HCT116 (cell line): ENCODE measurements at regions not wholly inside any gene's neighbourhood (a gene's known extent, or its start where the extent isn't known, plus 50 kb on each side); places are given as distances from the start of the nearest gene placed in this dataset.

Experiments
- ATAC-seq: fragments of 200-7000 bp; cut with Tn5 transposase; 2 replicates; pipeline ENCODE4 v1.9.1; 2020; ENCODE audit warnings: mild to moderate bottlenecking, moderate library complexity
- BruUV-seq: library from RNA; stranded (reverse); fragments of 400-500 nt; replicated peaks from 2 replicates; lab custom pipeline; 2021; lab: Mats Ljungman, UMichigan
- CTCF ChIA-PET: fragments of 300-600 bp; sonication (Branson Sonifier 250); formaldehyde crosslinking; loops from one replicate; lab custom pipeline; 2021; ENCODE audit warnings: antibody characterized with exemption; lab: Charles Lee
- POLR2A ChIA-PET: fragments of 300-600, 350-600 bp; sonication (Branson Sonifier 250); formaldehyde crosslinking; loops from one replicate; lab custom pipeline; 2021; ENCODE audit warnings: antibody characterized with exemption; lab: Charles Lee
- RAD21 ChIA-PET, 2 experiments: fragments of 300-600 bp; sonication (Branson Sonifier 250); formaldehyde crosslinking; loops; one replicate each; lab custom pipeline; 2023; ENCODE audit warnings: low total read pairs in 2 of 2; ENCODE audit not compliant: uncharacterized antibody in 2 of 2, unreplicated experiment in 2 of 2, low non-redundant PET in 1 of 2; lab: Charles Lee
- DNase-seq: peaks from one replicate; pipeline ENCODE4 v3.0.0-alpha.2; 2010; ENCODE audit warnings: low read depth, low spot score
- H2AFZ ChIP-seq: fragments of 200-600 bp; shearing (Covaris generic), sonication (generic); 2 replicates; pipeline ENCODE4 v1.6.1; 2017; ENCODE audit warnings: low read depth, mixed run types, mixed read lengths, antibody characterized with exemption, low read length; ENCODE audit not compliant: poor library complexity, severe bottlenecking
- H3K27ac ChIP-seq: 2 replicates; pipeline ENCODE4 v1.5.1; 2012; ENCODE audit warnings: low read depth, low read length
- H3K27me3 ChIP-seq: fragments of 200-600 bp; sonication (generic); 2 replicates; pipeline ENCODE4 v1.6.1; 2016; ENCODE audit warnings: mixed run types, low read length, mixed read lengths; ENCODE audit not compliant: insufficient read depth
- H3K36me3 ChIP-seq, 2 experiments: fragments of 200-500 bp in 1 of 2; fragments of 200-600 bp in 1 of 2; sonication (Bioruptor generic) in 1 of 2; sonication (generic) in 1 of 2; 2 replicates each; pipeline versions ENCODE4 v1.5.1 to v1.6.1; 2014 to 2016; ENCODE audit warnings: low read length in 2 of 2, inconsistent platforms in 1 of 2, mixed read lengths in 1 of 2, mixed run types in 1 of 2; ENCODE audit not compliant: insufficient read depth in 2 of 2, control insufficient read depth in 1 of 2
- H3K4me1 ChIP-seq, 2 experiments: fragments of 200-600 bp in 1 of 2; sonication (generic) in 1 of 2; 2 replicates each; pipeline versions ENCODE4 v1.5.1 to v1.6.1; 2012 to 2017; ENCODE audit warnings: low read length in 2 of 2, inconsistent platforms in 1 of 2, mild to moderate bottlenecking in 1 of 2, mixed read lengths in 1 of 2, mixed run types in 1 of 2, moderate library complexity in 1 of 2; ENCODE audit not compliant: insufficient read depth in 2 of 2, control insufficient read depth in 1 of 2
- H3K4me2 ChIP-seq: fragments of 200-600 bp; sonication (generic); 2 replicates; pipeline ENCODE4 v1.6.1; 2017; ENCODE audit warnings: mixed run types, low read length, mixed read lengths
- H3K4me3 ChIP-seq, 2 experiments: fragments of 200-600 bp in 1 of 2; sonication (generic) in 1 of 2; replicated peaks in 1 of 2; 2 replicates each; pipeline ENCODE4 v1.5.1; 2011 to 2016; ENCODE audit warnings: low read length in 2 of 2, control low read depth in 1 of 2, low read depth in 1 of 2, mild to moderate bottlenecking in 1 of 2, mixed read lengths in 1 of 2, mixed run types in 1 of 2
- H3K79me2 ChIP-seq: fragments of 200-600 bp; sonication (generic); 2 replicates; pipeline ENCODE4 v1.6.1; 2017; ENCODE audit warnings: mild to moderate bottlenecking, mixed run types, low read length, moderate library complexity, mixed read lengths; ENCODE audit not compliant: insufficient read depth
- H3K9ac ChIP-seq: fragments of 200-600 bp; sonication (generic); 2 replicates; pipeline ENCODE4 v1.6.1; 2016; ENCODE audit warnings: low read length, mixed read lengths
- H3K9me2 ChIP-seq: fragments of 200-600 bp; sonication (generic), shearing (Covaris generic); 2 replicates; pipeline ENCODE4 v1.6.1; 2017; ENCODE audit warnings: mixed run types, mild to moderate bottlenecking, moderate library complexity; ENCODE audit not compliant: insufficient read depth
- H3K9me3 ChIP-seq, 2 experiments: fragments of 200-500 bp in 1 of 2; fragments of 200-600 bp in 1 of 2; sonication (Bioruptor generic) in 1 of 2; sonication (generic) in 1 of 2; 2 replicates each; pipeline ENCODE4 v1.6.1; 2014 to 2017; ENCODE audit warnings: low read length in 2 of 2, mixed read lengths in 2 of 2, inconsistent platforms in 1 of 2, low read depth in 1 of 2, mild to moderate bottlenecking in 1 of 2, mixed run types in 1 of 2, moderate library complexity in 1 of 2; ENCODE audit not compliant: control insufficient read depth in 1 of 2, insufficient read depth in 1 of 2
- H4K20me1 ChIP-seq: fragments of 200-600 bp; sonication (generic), shearing (Covaris generic); 2 replicates; pipeline ENCODE4 v1.6.1; 2017; ENCODE audit warnings: mixed run types, mild to moderate bottlenecking, moderate library complexity; ENCODE audit not compliant: insufficient read depth
- CBX3 ChIP-seq: IDR thresholded peaks from 2 replicates; pipeline ENCODE4 v1.6.1; 2012; ENCODE audit warnings: low read depth
- EZH2 ChIP-seq: fragments of 200-600 bp; sonication (generic); IDR thresholded peaks from 2 replicates; pipeline ENCODE4 v1.6.1; 2017; ENCODE audit warnings: antibody characterized with exemption, mixed run types
- FOSL1 ChIP-seq: IDR thresholded peaks from 2 replicates; pipeline ENCODE4 v1.6.1; 2012; ENCODE audit warnings: low read depth
- JUND ChIP-seq: IDR thresholded peaks from 2 replicates; pipeline ENCODE4 v1.6.1; 2012
- POLR2A ChIP-seq: IDR thresholded peaks from 2 replicates; pipeline ENCODE4 v1.7.0; 2011; ENCODE audit warnings: borderline replicate concordance; ENCODE audit not compliant: insufficient read depth, insufficient read length; ENCODE audit errors: extremely low read depth
- POLR2AphosphoS5 ChIP-seq: IDR thresholded peaks from 2 replicates; pipeline ENCODE4 v1.6.1; 2011; ENCODE audit warnings: mild to moderate bottlenecking, low read depth, low read length, moderate library complexity
- RAD21 ChIP-seq: IDR thresholded peaks from 2 replicates; pipeline ENCODE4 v1.6.1; 2012; ENCODE audit warnings: low read depth, mild to moderate bottlenecking
- SIN3A ChIP-seq: IDR thresholded peaks from 2 replicates; pipeline ENCODE4 v1.6.1; 2012; ENCODE audit warnings: low read depth
- SP1 ChIP-seq: IDR thresholded peaks from 2 replicates; pipeline ENCODE4 v1.6.1; 2012; ENCODE audit warnings: low read depth
- SRF ChIP-seq: IDR thresholded peaks from 2 replicates; pipeline ENCODE4 v1.6.1; 2012; ENCODE audit warnings: low read depth
- TCF7L2 ChIP-seq: IDR thresholded peaks from 2 replicates; pipeline ENCODE4 v1.7.0; 2011; ENCODE audit warnings: borderline replicate concordance, inconsistent platforms; ENCODE audit not compliant: insufficient read depth, insufficient read length; ENCODE audit errors: extremely low read depth
- YY1 ChIP-seq: IDR thresholded peaks from 2 replicates; pipeline ENCODE4 v1.6.1; 2011; ENCODE audit warnings: low read length, low read depth, moderate library complexity, mild to moderate bottlenecking; ENCODE audit not compliant: insufficient replicate concordance; ENCODE audit errors: extremely low read depth
- ZFX ChIP-seq: fragments of 450-650 bp; IDR thresholded peaks from 2 replicates; pipeline ENCODE4 v1.6.1; 2017
- ZNF274 ChIP-seq: fragments of 200-500 bp; sonication (Bioruptor generic); IDR thresholded peaks from 2 replicates; pipeline ENCODE4 v1.6.1; 2014; ENCODE audit warnings: mild to moderate bottlenecking, low read depth, low read length, inconsistent platforms
- intact Hi-C: fragments of 100-400 bp; cut with micrococcal nuclease; formaldehyde crosslinking; loops from 2 replicates; pipeline ENCODE4 v1.10.0; 2022
- TF ChIP-seq, protein P1 (sequence below): IDR thresholded peaks from 2 replicates; pipeline ENCODE4 v1.6.1; 2012
- TF ChIP-seq, protein P2 (sequence below): IDR thresholded peaks from 2 replicates; pipeline ENCODE4 v1.6.1; 2011; ENCODE audit warnings: mild to moderate bottlenecking, low read length, moderate library complexity; ENCODE audit not compliant: insufficient replicate concordance; ENCODE audit errors: extremely low read depth
- TF ChIP-seq, protein P3 (sequence below), 3 experiments: fragments of 200-600 bp in 1 of 3; sonication (generic) in 1 of 3; IDR thresholded peaks in 2 of 3; conservative IDR thresholded peaks in 1 of 3; 2 replicates each; pipeline ENCODE4 v1.5.1; 2012 to 2017; ENCODE audit warnings: low read depth in 2 of 3, low read length in 2 of 3, antibody characterized with exemption in 1 of 3, borderline replicate concordance in 1 of 3, control low read depth in 1 of 3, mild to moderate bottlenecking in 1 of 3, mixed read lengths in 1 of 3, mixed run types in 1 of 3, moderate library complexity in 1 of 3; ENCODE audit not compliant: insufficient read depth in 1 of 3
- TF ChIP-seq, protein P4 (sequence below): IDR thresholded peaks from 2 replicates; pipeline ENCODE4 v1.6.1; 2012; ENCODE audit warnings: low read depth

DNA sequence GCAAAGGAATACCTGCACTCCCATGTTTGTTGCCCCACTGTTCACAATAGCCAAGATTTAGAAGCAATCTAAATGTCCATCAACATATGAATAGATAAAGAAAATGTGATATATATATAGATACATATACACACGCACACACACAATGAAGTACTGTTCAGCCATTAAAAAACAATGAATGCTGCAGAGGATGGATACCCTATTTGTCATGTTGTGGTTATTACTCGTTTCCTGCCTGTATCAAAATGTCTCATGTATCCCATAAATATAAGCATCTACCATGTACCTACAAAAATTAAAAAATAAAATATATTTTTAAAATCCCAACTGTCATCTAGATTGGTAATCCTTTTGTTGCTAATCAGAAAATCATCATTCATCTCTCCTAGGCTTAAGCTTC lies 634.8 kb upstream of the ADGRL2 start:
- Histone ChIP-seq H3K9ac (no peak overlapping the region), H3K36me3 (no peaks in the 10 kb centered on the region), H4K20me1 (no peaks in the 10 kb centered on the region), H3K27me3 (no peaks in the 10 kb centered on the region), H2AFZ (no peak overlapping the region), H3K79me2 (no peaks in the 10 kb centered on the region), H3K4me2 (no peak overlapping the region), H3K9me2 (no peaks in the 10 kb centered on the region), H3K9me3 (peaks cover 0 to 3% of the 10 kb centered on the region in 2 experiments; a peak in 2 of 4 replicates), H3K27ac (no peak overlapping the region), H3K4me1 (no peaks in the 10 kb centered on the region), H3K4me3 (no peak overlapping the region)
- RAD21 ChIA-PET: no interaction called here
- intact Hi-C loops: no loop called here
- no peak for DNase-seq
- no peak for ATAC-seq
- BruUV-seq: no TSS peak
- POLR2A ChIA-PET: no interaction called here
- CTCF ChIA-PET: no interaction called here
- no peak for TF ChIP-seq ZNF274
- TF ChIP-seq YY1: no peak
- TF ChIP-seq, protein P1, sequence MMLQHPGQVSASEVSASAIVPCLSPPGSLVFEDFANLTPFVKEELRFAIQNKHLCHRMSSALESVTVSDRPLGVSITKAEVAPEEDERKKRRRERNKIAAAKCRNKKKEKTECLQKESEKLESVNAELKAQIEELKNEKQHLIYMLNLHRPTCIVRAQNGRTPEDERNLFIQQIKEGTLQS: no peak
- TF ChIP-seq POLR2A: no peak
- no peak for TF ChIP-seq SP1
- no peak for TF ChIP-seq TCF7L2
- TF ChIP-seq EZH2: no peak
- no peak for TF ChIP-seq ZFX
- no peak for TF ChIP-seq SIN3A
- TF ChIP-seq CBX3: no peak
- TF ChIP-seq FOSL1: no peak
- TF ChIP-seq, protein P2, sequence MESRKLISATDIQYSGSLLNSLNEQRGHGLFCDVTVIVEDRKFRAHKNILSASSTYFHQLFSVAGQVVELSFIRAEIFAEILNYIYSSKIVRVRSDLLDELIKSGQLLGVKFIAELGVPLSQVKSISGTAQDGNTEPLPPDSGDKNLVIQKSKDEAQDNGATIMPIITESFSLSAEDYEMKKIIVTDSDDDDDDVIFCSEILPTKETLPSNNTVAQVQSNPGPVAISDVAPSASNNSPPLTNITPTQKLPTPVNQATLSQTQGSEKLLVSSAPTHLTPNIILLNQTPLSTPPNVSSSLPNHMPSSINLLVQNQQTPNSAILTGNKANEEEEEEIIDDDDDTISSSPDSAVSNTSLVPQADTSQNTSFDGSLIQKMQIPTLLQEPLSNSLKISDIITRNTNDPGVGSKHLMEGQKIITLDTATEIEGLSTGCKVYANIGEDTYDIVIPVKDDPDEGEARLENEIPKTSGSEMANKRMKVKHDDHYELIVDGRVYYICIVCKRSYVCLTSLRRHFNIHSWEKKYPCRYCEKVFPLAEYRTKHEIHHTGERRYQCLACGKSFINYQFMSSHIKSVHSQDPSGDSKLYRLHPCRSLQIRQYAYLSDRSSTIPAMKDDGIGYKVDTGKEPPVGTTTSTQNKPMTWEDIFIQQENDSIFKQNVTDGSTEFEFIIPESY: no peak
- no peak for TF ChIP-seq RAD21
- TF ChIP-seq JUND: no peak
- TF ChIP-seq SRF: no peak
- no peak for TF ChIP-seq POLR2AphosphoS5
- TF ChIP-seq, protein P3, sequence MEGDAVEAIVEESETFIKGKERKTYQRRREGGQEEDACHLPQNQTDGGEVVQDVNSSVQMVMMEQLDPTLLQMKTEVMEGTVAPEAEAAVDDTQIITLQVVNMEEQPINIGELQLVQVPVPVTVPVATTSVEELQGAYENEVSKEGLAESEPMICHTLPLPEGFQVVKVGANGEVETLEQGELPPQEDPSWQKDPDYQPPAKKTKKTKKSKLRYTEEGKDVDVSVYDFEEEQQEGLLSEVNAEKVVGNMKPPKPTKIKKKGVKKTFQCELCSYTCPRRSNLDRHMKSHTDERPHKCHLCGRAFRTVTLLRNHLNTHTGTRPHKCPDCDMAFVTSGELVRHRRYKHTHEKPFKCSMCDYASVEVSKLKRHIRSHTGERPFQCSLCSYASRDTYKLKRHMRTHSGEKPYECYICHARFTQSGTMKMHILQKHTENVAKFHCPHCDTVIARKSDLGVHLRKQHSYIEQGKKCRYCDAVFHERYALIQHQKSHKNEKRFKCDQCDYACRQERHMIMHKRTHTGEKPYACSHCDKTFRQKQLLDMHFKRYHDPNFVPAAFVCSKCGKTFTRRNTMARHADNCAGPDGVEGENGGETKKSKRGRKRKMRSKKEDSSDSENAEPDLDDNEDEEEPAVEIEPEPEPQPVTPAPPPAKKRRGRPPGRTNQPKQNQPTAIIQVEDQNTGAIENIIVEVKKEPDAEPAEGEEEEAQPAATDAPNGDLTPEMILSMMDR (IDR thresholded peaks at IDR 0.05 in 2 of 3, conservative IDR thresholded peaks at IDR 0.05 in 1 of 3; ENCODE audit: borderline replicate concordance in 1 of 3, insufficient read depth in 1 of 3, low read depth in 2 of 3, low read length in 2 of 3): no peak
- TF ChIP-seq, protein P4, sequence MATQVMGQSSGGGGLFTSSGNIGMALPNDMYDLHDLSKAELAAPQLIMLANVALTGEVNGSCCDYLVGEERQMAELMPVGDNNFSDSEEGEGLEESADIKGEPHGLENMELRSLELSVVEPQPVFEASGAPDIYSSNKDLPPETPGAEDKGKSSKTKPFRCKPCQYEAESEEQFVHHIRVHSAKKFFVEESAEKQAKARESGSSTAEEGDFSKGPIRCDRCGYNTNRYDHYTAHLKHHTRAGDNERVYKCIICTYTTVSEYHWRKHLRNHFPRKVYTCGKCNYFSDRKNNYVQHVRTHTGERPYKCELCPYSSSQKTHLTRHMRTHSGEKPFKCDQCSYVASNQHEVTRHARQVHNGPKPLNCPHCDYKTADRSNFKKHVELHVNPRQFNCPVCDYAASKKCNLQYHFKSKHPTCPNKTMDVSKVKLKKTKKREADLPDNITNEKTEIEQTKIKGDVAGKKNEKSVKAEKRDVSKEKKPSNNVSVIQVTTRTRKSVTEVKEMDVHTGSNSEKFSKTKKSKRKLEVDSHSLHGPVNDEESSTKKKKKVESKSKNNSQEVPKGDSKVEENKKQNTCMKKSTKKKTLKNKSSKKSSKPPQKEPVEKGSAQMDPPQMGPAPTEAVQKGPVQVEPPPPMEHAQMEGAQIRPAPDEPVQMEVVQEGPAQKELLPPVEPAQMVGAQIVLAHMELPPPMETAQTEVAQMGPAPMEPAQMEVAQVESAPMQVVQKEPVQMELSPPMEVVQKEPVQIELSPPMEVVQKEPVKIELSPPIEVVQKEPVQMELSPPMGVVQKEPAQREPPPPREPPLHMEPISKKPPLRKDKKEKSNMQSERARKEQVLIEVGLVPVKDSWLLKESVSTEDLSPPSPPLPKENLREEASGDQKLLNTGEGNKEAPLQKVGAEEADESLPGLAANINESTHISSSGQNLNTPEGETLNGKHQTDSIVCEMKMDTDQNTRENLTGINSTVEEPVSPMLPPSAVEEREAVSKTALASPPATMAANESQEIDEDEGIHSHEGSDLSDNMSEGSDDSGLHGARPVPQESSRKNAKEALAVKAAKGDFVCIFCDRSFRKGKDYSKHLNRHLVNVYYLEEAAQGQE: no peak
